ENCODE measurements at regions not wholly inside any gene's neighbourhood (a gene's known extent, or its start where the extent isn't known, plus 50 kb on each side); places are given as distances from the start of the nearest gene placed in this dataset.

GRCh38 chr11:95494167-95494566, 263.2 kb upstream of the SESN3 start:
- TF ChIP-seq CTCF (IDR thresholded peaks at IDR 0.05) = no peak
- no peak for TF ChIP-seq EP300 (IDR thresholded peaks at IDR 0.05)
- TF ChIP-seq POLR2AphosphoS5 (IDR thresholded peaks at IDR 0.05) = no peak
- TF ChIP-seq POLR2A (IDR thresholded peaks at IDR 0.05) = no peak
- Histone ChIP-seq H3K27me3 (no peaks in the 10 kb centered on the region), H3K36me3 (no peaks in the 10 kb centered on the region), H3K4me3 (no peak overlapping the region), H3K4me1 (no peaks in the 10 kb centered on the region), H3K27ac (no peak overlapping the region), H3K9me3 (peaks cover 4% of the 10 kb centered on the region)
- 96% methylated on average over 4 of the region's 4 CpGs for WGBS
- no peak for DNase-seq (ENCODE audit: low spot score in 2 of 2)

- H3K27ac ChIP-seq = no peak overlapping the region
- WGBS = 69% methylated on average over 1 of the region's 1 CpG
- no peak for TF ChIP-seq POLR2A (IDR thresholded peaks at IDR 0.05)
- TF ChIP-seq POLR2AphosphoS5 (IDR thresholded peaks at IDR 0.05) = no peak
- no peak overlapping the region for H3K4me3 ChIP-seq
- H3K36me3 ChIP-seq = no peaks in the 10 kb centered on the region
- H3K9me3 ChIP-seq = peaks cover 4% of the 10 kb centered on the region
- no peaks in the 10 kb centered on the region for H3K27me3 ChIP-seq
- H3K4me1 ChIP-seq = no peaks in the 10 kb centered on the region
- no peak for DNase-seq (ENCODE audit: low spot score in 2 of 2)
Measured at GRCh38 chr11:95490625-95491024, 259.6 kb upstream of the SESN3 start.

GRCh38 chr11:95487938-95488337, 256.9 kb upstream of the SESN3 start:
- 79% methylated on average over 5 of the region's 5 CpGs for WGBS
- no peaks in the 10 kb centered on the region for H3K36me3 ChIP-seq
- DNase-seq (ENCODE audit: low spot score in 2 of 2) = no peak
- H3K9me3 ChIP-seq = no peaks in the 10 kb centered on the region
- no peak overlapping the region for H3K4me3 ChIP-seq
- TF ChIP-seq POLR2AphosphoS5 (IDR thresholded peaks at IDR 0.05) (no peak), CTCF (IDR thresholded peaks at IDR 0.05) (no peak)
- H3K4me1 ChIP-seq = peaks cover 6% of the 10 kb centered on the region
- H3K27me3 ChIP-seq = no peaks in the 10 kb centered on the region
- no peak overlapping the region for H3K27ac ChIP-seq

- Histone ChIP-seq H3K36me3 (no peaks in the 10 kb centered on the region), H3K4me1 (peaks cover 6% of the 10 kb centered on the region), H3K9me3 (no peaks in the 10 kb centered on the region), H3K27ac (no peak overlapping the region), H3K4me3 (no peak overlapping the region), H3K27me3 (no peaks in the 10 kb centered on the region)
- no peak for TF ChIP-seq CTCF (IDR thresholded peaks at IDR 0.05)
- no peak for TF ChIP-seq POLR2AphosphoS5 (IDR thresholded peaks at IDR 0.05)
- TF ChIP-seq POLR2A (IDR thresholded peaks at IDR 0.05) = no peak
- no peak for TF ChIP-seq EP300 (IDR thresholded peaks at IDR 0.05)
- WGBS = 78% methylated on average over 2 of the region's 2 CpGs
- no peak for DNase-seq (ENCODE audit: low spot score in 2 of 2)
Measured at GRCh38 chr11:95487391-95487790, 256.4 kb upstream of the SESN3 start.

- Histone ChIP-seq H3K27ac (no peak overlapping the region), H3K9me3 (no peaks in the 10 kb centered on the region), H3K27me3 (no peaks in the 10 kb centered on the region), H3K4me3 (no peak overlapping the region), H3K36me3 (no peaks in the 10 kb centered on the region), H3K4me1 (peaks cover 6% of the 10 kb centered on the region)
- TF ChIP-seq POLR2A (IDR thresholded peaks at IDR 0.05) (no peak), POLR2AphosphoS5 (IDR thresholded peaks at IDR 0.05) (no peak), CTCF (IDR thresholded peaks at IDR 0.05) (no peak), EP300 (IDR thresholded peaks at IDR 0.05) (no peak)
- no peak for DNase-seq (ENCODE audit: low spot score in 2 of 2)
- 96% methylated on average over 9 of the region's 9 CpGs for WGBS
Measured at GRCh38 chr11:95486979-95487378, 256.0 kb upstream of the SESN3 start.

GRCh38 chr11:95486466-95486865, 255.5 kb upstream of the SESN3 start:
- Histone ChIP-seq H3K4me3 (no peak overlapping the region), H3K36me3 (no peaks in the 10 kb centered on the region), H3K27me3 (no peaks in the 10 kb centered on the region), H3K4me1 (peaks cover 6% of the 10 kb centered on the region), H3K27ac (no peak overlapping the region), H3K9me3 (no peaks in the 10 kb centered on the region)
- no peak for DNase-seq (ENCODE audit: low spot score in 2 of 2)
- WGBS = 85% methylated on average over 2 of the region's 2 CpGs
- TF ChIP-seq POLR2A (IDR thresholded peaks at IDR 0.05) = no peak
- TF ChIP-seq EP300 (IDR thresholded peaks at IDR 0.05) = no peak
- no peak for TF ChIP-seq CTCF (IDR thresholded peaks at IDR 0.05)
- TF ChIP-seq POLR2AphosphoS5 (IDR thresholded peaks at IDR 0.05) = no peak
